ENCODE measurements at regions not wholly inside any gene's neighbourhood (a gene's known extent, or its start where the extent isn't known, plus 50 kb on each side); places are given as distances from the start of the nearest gene placed in this dataset.
"Not testable (repeated sequence)": the region's sequence is repeated elsewhere in the genome, so short reads cannot be mapped to it uniquely, and the experiment has no call there.

DNA sequence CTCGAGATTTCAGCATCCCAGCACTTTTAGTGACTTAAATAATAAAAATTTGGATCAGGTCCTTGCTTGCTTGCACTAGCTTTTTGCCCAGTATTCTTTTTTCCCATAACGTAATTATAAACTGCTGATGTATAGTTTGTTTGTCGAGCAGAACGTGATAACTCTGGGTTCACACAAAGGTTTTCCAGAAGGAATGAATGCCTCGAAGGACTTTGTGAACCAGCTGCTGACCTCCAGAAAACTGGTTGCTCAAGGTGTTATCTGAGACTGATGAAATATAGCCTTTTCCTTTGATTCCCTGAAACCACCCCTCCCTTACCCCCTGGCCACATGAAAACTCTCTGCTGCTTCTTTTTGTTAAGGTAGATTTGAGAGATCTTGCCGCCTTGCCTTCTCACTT, 229.1 kb upstream of the CARD18 start:
- no peaks in the 10 kb centered on the region for H3K27me3 ChIP-seq (ENCODE audit: control insufficient read depth, insufficient read depth, low read length)
- H3K4me3 ChIP-seq (ENCODE audit: low read depth, low read length): no peak overlapping the region
- TF ChIP-seq, protein P1, sequence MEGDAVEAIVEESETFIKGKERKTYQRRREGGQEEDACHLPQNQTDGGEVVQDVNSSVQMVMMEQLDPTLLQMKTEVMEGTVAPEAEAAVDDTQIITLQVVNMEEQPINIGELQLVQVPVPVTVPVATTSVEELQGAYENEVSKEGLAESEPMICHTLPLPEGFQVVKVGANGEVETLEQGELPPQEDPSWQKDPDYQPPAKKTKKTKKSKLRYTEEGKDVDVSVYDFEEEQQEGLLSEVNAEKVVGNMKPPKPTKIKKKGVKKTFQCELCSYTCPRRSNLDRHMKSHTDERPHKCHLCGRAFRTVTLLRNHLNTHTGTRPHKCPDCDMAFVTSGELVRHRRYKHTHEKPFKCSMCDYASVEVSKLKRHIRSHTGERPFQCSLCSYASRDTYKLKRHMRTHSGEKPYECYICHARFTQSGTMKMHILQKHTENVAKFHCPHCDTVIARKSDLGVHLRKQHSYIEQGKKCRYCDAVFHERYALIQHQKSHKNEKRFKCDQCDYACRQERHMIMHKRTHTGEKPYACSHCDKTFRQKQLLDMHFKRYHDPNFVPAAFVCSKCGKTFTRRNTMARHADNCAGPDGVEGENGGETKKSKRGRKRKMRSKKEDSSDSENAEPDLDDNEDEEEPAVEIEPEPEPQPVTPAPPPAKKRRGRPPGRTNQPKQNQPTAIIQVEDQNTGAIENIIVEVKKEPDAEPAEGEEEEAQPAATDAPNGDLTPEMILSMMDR (IDR thresholded peaks at IDR 0.05; ENCODE audit: insufficient read depth, low read depth, low read length): no peak
- CTCF ChIA-PET: no interaction called here
- no peaks in the 10 kb centered on the region for H3K36me3 ChIP-seq (ENCODE audit: control insufficient read depth, insufficient read depth, low read length)
- POLR2A ChIA-PET: no interaction called here
- peak; percentile 13 for DNase-seq (ENCODE audit: low read depth)

DNA sequence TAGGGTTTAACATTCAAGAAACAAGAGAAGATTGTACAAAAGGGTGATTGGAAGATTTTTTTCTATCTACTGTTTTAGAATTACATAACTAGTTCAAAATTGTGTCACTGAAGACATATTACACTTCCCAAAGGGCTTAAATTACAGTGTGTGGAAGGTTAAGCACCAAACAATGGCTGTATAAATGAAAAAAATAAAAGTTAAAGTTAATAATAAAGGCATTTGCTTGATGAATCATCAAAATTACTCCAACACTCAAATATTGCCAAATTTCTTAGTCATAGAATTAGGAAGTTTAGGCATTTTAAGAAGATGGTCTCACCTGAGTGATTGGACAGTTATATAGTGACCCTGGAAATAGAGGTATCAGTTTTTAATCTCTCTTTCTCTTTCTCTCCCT, 227.6 kb upstream of the CARD18 start:
- POLR2A ChIA-PET: no interaction called here
- no peak for DNase-seq (ENCODE audit: low read depth)
- CTCF ChIA-PET: no interaction called here

DNA sequence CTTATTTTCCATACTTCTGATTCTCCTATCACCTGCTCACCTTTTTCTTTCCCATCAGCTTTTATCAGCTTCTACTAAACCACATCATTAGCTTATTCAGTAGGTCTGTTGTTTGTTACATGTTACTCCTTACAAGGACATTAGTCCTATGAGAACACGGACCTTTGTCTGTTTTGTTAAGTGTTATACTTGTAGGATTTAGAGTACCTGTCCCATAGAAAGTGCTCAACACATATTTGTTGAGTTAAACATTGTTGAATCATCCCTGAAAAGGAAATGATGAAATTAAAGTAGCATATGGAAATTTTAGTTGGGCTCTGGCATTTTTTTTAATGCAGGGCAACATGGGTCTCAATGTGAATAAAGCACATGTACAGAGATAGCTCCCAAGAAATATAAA, 222.1 kb upstream of the CARD18 start:
- no peak for DNase-seq (ENCODE audit: low read depth)
- Histone ChIP-seq H3K27me3 (ENCODE audit: control insufficient read depth, insufficient read depth, low read length) (no peaks in the 10 kb centered on the region), H3K4me3 (ENCODE audit: low read depth, low read length) (no peak overlapping the region), H3K36me3 (ENCODE audit: control insufficient read depth, insufficient read depth, low read length) (no peaks in the 10 kb centered on the region)
- CTCF ChIA-PET: no interaction called here
- TF ChIP-seq, protein P1 (IDR thresholded peaks at IDR 0.05; ENCODE audit: insufficient read depth, low read depth, low read length): no peak
- POLR2A ChIA-PET: no interaction called here

More for the DNA sequence above, 227.6 kb upstream of the CARD18 start:
- H3K4me3 ChIP-seq (ENCODE audit: low read depth, low read length): no peak overlapping the region
- H3K36me3 ChIP-seq (ENCODE audit: control insufficient read depth, insufficient read depth, low read length): no peaks in the 10 kb centered on the region
- TF ChIP-seq, protein P1 (IDR thresholded peaks at IDR 0.05; ENCODE audit: insufficient read depth, low read depth, low read length): no peak
- no peaks in the 10 kb centered on the region for H3K27me3 ChIP-seq (ENCODE audit: control insufficient read depth, insufficient read depth, low read length)

DNA sequence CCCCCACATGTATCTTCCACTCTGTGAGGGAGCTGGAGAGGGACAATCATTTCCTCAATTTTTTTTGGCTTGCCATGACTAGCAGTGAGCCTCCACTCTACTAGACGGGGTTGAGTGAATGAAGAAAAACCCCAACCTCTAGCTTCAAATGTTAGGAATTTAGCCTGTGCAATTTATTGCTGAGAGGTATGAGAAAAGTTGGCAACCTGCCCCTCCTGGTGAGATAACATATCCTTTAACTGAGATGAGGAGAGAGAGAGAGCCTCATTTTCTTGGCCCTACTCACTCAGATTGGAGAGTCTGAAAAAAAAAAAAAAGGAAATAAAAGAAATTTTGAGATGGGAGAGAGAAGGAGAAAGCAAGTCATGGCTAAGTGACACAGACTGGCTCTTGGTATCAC, 218.2 kb upstream of the CARD18 start:
- H3K27me3 ChIP-seq (ENCODE audit: control insufficient read depth, insufficient read depth, low read length): no peaks in the 10 kb centered on the region
- no peak overlapping the region for H3K4me3 ChIP-seq (ENCODE audit: low read depth, low read length)
- CTCF ChIA-PET: no interaction called here
- POLR2A ChIA-PET: no interaction called here
- no peaks in the 10 kb centered on the region for H3K36me3 ChIP-seq (ENCODE audit: control insufficient read depth, insufficient read depth, low read length)
- DNase-seq (ENCODE audit: low read depth): no peak
- TF ChIP-seq, protein P1 (IDR thresholded peaks at IDR 0.05; ENCODE audit: insufficient read depth, low read depth, low read length): no peak

DNA sequence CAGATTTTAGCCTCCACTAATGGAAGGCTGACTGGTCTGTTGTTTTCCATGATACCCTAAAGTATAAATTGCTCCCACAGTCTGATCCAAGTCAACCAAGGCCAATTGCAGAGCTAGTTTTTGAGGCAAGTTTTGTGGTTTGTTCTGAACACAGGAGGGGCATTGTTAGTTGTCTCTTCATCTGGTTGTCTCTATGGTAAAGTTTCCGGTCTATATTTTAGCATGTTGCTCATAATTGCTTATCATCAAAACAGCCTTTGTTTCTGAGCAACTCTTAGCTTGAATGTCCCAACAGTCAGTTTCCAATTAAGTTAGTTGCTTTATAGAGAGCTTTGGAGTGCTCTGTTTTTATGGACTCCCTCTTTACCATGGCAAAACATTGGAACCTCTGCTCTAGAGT, 217.6 kb upstream of the CARD18 start:
- ChIA-PET POLR2A (no interaction called here), CTCF (interaction anchor here (0.7 kb wide), 1 partner anchor 1898 kb away, joined by 3 read pairs; no protein-coding TSS in a partner anchor)
- no peaks in the 10 kb centered on the region for H3K36me3 ChIP-seq (ENCODE audit: control insufficient read depth, insufficient read depth, low read length)
- DNase-seq (ENCODE audit: low read depth): no peak
- no peak overlapping the region for H3K4me3 ChIP-seq (ENCODE audit: low read depth, low read length)
- no peaks in the 10 kb centered on the region for H3K27me3 ChIP-seq (ENCODE audit: control insufficient read depth, insufficient read depth, low read length)
- TF ChIP-seq, protein P1 (IDR thresholded peaks at IDR 0.05; ENCODE audit: insufficient read depth, low read depth, low read length): no peak

DNA sequence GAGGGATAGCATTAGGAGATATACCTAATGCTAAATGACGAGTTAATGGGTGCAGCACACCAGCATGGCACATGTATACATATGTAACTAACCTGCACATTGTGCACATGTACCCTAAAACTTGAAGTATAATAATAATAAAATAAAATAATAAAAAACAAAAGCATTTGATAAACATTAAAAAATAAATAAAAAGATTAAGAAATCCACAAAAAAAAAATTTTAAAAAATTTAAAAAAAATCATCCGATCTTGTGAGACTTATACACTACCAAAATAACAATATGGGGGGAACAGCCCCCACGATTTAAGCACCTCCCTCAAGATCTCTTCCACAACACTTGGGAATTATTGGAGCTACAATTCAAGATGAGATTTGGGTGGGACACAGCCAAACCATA, 210.3 kb upstream of the CARD18 start:
- H3K27me3 ChIP-seq (ENCODE audit: control insufficient read depth, insufficient read depth, low read length); H3K36me3 ChIP-seq (ENCODE audit: control insufficient read depth, insufficient read depth, low read length); DNase-seq (ENCODE audit: low read depth); POLR2A ChIA-PET; CTCF ChIA-PET; H3K4me3 ChIP-seq (ENCODE audit: low read depth, low read length): not testable (repeated sequence)

Measured in BJ (cell line).